ENCODE measurements at regions not wholly inside any gene's neighbourhood (a gene's known extent, or its start where the extent isn't known, plus 50 kb on each side); places are given as distances from the start of the nearest gene placed in this dataset.

GRCh38 chr10:131650169-131650705, 250.6 kb upstream of the PPP2R2D start:
- TF ChIP-seq CTCF (IDR thresholded peaks at IDR 0.05; ENCODE audit: extremely low read depth in 1 of 2, insufficient read depth in 1 of 2, low read depth in 1 of 2, low read length in 2 of 2) (no peak), EZH2 (IDR thresholded peaks at IDR 0.05; ENCODE audit: borderline replicate concordance, low read depth, low read length, severe bottlenecking) (no peak), POLR2AphosphoS5 (IDR thresholded peaks at IDR 0.05; ENCODE audit: insufficient read depth, low read depth, low read length) (no peak)
